Motor neuron (in vitro differentiated cells): ENCODE measurements at regions not wholly inside any gene's neighbourhood (a gene's known extent, or its start where the extent isn't known, plus 50 kb on each side); places are given as distances from the start of the nearest gene placed in this dataset.

Source experiments
- ATAC-seq, 8 experiments: fragments of 200-7000 bp; cut with Tn5 transposase; replicated peaks in 6 of 8; 2 replicates each; pipeline ENCODE4 v1.8.0; 2021; ENCODE audit warnings: mild to moderate bottlenecking in 8 of 8, moderate library complexity in 8 of 8
- H3K27ac ChIP-seq, 2 donors: fragments of 250-450 bp; sonication (Bioruptor Pico); 2 replicates each; pipeline ENCODE4 v1.9.0; 2021; ENCODE audit warnings: antibody characterized with exemption in 2 of 2, mild to moderate bottlenecking in 2 of 2, moderate library complexity in 1 of 2
- H3K4me1 ChIP-seq, 2 donors: fragments of 250-450 bp; sonication (Bioruptor Pico); replicated peaks in 1 of 2; 2 replicates each; pipeline ENCODE4 v1.6.1; 2021; ENCODE audit warnings: antibody characterized with exemption in 2 of 2, mild to moderate bottlenecking in 2 of 2, moderate library complexity in 1 of 2
- H3K4me3 ChIP-seq, 5 donors: fragments of 250-450 bp; sonication (Bioruptor Pico); 2 replicates each; pipeline ENCODE4 v1.9.0; 2021; ENCODE audit warnings: antibody characterized with exemption in 5 of 5, mild to moderate bottlenecking in 5 of 5, moderate library complexity in 4 of 5
- WGBS, 10 experiments: fragments of 450-650 bp; shearing (Covaris generic); methylation state at CpG; one replicate each; pipeline ENCODE4 v1.0.0; 2022; 5-methylcytosine and 5-hydroxymethylcytosine counted together
- in situ Hi-C, 9 experiments: fragments of 400-800 bp; cut with MboI; loops; one replicate each; pipeline ENCODE4 v1.15.0; 2021; ENCODE audit warnings: low sequenced_read_pairs in 9 of 9, low pct_unique_long_range_greater_than_20kb in 2 of 9; ENCODE audit not compliant: unreplicated experiment in 9 of 9

DNA sequence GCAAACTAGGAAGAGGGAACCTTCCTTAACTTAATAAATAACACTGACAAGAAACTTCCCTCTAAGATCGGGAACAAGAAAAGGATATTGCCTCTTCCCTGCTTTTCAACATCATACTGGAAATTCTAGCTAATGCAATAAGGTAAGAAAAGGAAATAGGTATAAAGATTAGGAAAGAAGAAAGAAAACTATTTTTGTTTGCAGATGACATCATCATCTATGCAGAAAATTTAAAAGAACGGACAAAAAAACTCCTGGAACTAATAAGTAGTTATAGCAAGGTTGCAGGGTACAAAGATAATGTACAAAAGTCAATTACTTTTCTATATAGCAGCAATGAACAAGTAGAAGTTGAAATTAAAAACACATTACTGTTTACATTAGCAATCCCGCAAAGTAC is 164.8 kb downstream of the WDR11 start:
- 4 to 100% (median 94%) methylated on average over 1 to 3 of the region's 3 CpGs for WGBS, 10 experiments
- Histone ChIP-seq H3K27ac (no peak overlapping the region), H3K4me3 (no peak overlapping the region), H3K4me1 (no peaks in the 10 kb centered on the region)
- no peak for ATAC-seq
- in situ Hi-C loops: no loop called here

DNA sequence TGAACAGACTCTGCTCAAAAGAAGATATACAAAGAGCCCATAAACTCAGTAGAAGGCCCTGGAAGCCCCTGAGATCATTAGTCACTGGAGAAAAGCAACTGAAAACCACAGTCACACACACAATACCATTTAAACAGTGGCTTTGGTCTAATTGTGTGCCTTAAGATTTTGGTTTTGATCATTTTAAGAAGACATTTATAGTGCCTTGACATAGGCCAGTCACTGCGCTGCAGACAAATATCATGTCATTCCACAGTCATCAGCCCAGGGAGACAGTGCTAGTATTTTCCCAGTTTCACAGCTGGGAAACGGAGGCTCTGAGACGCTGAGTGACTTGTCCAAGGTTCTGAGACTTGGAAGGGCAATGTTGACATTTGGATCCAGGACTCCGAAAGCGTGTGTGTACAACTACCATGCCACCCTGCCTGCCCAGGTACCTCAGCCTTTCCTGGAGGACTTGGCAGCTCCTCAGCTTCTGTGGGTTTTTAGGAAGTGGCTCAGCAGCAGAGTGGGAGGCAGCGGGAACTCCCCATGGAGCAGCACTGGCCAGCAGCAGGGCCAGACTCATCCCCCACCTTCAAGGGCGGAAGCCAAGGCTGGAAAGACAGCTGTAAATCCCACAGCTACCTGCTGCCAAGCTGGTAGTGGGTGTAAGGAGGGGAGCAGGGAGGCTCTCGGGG is 173.9 kb downstream of the WDR11 start:
- in situ Hi-C loops: no loop called here
- 24 to 100% (median 86%) methylated on average over 1 to 5 of the region's 8 CpGs; no CpG with 5 or more reads in 1 of the 10 experiments for WGBS, 10 experiments
- ATAC-seq: no peak
- H3K4me1 ChIP-seq: no peaks in the 10 kb centered on the region
- H3K27ac ChIP-seq: no peak overlapping the region
- no peak overlapping the region for H3K4me3 ChIP-seq

DNA sequence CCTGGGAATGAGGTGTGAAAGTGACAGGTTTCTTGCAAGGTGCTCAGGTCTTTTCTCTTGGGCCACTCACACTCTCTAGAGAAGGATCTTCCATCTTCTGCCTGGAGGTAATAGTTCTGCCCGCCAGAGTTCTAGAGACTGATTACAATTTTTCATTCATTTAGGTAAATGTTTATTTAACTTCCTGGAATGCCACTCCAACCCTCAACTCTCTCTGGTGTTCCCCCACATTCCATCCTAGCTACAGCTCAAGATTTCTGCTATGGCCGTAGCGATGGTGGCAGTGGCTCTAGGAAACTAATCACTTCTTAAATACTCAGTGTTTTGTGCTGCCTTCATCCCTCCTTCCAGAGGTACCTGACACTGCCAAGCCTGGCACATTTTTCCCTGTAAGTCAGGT is 174.6 kb downstream of the WDR11 start:
- WGBS, 10 experiments: 45 to 100% (median 96%) methylated on average over 2 to 3 of the region's 3 CpGs; no CpG with 5 or more reads in 3 of the 10 experiments
- Histone ChIP-seq H3K27ac (no peak overlapping the region), H3K4me3 (no peak overlapping the region), H3K4me1 (no peaks in the 10 kb centered on the region)
- in situ Hi-C loops: no loop called here
- ATAC-seq: no peak

DNA sequence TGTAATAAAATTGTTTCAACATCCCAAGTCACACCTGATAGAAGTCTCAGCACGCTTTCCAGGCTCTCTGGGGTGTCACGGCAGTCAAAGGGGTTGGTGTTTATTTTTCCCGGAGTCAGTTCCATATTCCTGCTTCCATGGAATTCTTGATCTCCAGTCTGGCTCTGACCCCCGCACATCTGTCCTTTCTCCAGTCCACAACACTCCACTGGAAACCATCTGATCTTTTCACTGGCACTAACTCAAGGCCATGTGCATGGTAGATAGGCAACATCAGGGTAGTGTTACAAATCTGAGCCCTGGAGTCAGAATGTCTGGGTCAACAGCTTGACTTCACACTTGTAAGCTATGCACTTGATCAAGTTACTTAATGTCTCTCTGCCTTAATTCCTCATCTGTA is 176.2 kb downstream of the WDR11 start:
- in situ Hi-C loops: no loop called here
- 0 to 100% (median 89%) methylated on average over 1 to 4 of the region's 4 CpGs; no CpG with 5 or more reads in 1 of the 10 experiments for WGBS, 10 experiments
- Histone ChIP-seq H3K27ac (no peak overlapping the region), H3K4me1 (no peaks in the 10 kb centered on the region), H3K4me3 (no peak overlapping the region)
- peak in 2 of 8 experiments; percentile 45 to 77 for ATAC-seq

DNA sequence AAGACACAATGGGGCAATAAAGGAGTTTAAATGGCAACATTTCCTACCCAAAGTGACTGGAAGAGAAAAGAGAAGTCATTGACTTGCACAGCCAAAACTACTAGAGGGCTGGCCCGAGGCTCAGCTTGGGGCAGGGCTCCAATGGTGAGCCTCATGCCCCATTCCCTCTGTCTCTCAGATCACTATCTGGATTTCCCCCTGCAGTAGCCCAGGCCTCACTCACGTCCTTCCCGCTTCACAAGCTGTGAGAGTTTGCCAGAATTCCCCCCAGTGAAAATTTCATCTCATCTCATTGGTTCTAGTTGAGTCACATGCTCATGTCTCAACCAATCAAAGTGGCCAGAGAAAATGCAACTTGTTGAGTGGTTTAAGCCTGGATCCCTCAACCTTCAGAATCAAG is 181.3 kb downstream of the WDR11 start:
- Histone ChIP-seq H3K4me3 (no peak overlapping the region), H3K4me1 (peaks cover 0 to 3% of the 10 kb centered on the region in 2 donors), H3K27ac (no peak overlapping the region)
- 42 to 100% (median 88%) methylated on average over 1 to 3 of the region's 3 CpGs; no CpG with 5 or more reads in 1 of the 10 experiments for WGBS, 10 experiments
- no peak for ATAC-seq
- in situ Hi-C loops: no loop called here

DNA sequence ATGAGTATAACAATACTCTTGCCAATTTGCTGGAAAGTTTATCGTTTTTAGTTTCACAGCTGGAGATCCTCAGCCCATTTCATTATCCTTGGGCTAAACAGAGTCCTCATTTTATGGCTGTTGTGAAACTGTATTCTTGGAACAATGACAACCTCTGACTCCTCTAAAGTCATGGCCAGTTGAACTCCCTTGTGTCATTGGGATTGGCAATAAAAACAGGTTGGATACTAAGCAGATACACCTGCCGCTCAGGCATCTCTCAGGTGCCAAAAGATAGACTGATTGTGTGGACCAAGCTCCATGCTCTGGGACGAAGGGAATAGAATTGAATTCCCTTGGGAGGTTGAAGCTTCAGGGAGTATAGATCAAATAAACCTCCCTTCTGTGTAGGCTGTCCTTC is 182.2 kb downstream of the WDR11 start:
- Histone ChIP-seq H3K4me1 (peaks cover 0 to 3% of the 10 kb centered on the region in 2 donors), H3K4me3 (no peak overlapping the region), H3K27ac (no peak overlapping the region)
- no peak for ATAC-seq
- in situ Hi-C loops: no loop called here
- 0 to 83% (median 75%) methylated on average over 1 to 3 of the region's 3 CpGs; no CpG with 5 or more reads in 3 of the 10 experiments for WGBS, 10 experiments

DNA sequence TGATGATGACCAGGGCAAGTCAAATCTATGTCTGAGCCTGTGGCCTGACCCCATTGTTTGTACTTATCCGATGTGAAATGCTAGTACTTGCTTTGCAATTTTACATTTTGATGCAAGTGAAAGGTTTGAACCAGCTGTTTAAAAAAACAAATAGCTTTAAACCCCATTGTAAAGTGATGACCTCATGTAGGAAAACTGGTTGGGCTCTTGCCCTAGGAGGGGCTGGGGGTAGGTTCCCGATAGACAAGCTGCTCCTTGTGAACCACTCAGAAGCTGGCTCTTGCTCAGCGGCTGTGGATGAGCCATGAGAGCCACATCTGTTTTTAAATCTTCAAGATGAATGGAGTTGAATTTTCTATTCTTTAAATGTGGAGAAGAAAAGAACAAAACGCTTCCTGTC is 185.3 kb downstream of the WDR11 start:
- WGBS, 10 experiments: 0 to 100% (median 37%) methylated on average over 1 to 4 of the region's 4 CpGs; no CpG with 5 or more reads in 2 of the 10 experiments
- Histone ChIP-seq H3K4me3 (no peak overlapping the region), H3K4me1 (peaks cover 0 to 3% of the 10 kb centered on the region in 2 donors), H3K27ac (no peak overlapping the region)
- ATAC-seq: peak in 3 of 8 experiments; percentile 41 to 90 (median 56)
- in situ Hi-C loops: no loop called here

DNA sequence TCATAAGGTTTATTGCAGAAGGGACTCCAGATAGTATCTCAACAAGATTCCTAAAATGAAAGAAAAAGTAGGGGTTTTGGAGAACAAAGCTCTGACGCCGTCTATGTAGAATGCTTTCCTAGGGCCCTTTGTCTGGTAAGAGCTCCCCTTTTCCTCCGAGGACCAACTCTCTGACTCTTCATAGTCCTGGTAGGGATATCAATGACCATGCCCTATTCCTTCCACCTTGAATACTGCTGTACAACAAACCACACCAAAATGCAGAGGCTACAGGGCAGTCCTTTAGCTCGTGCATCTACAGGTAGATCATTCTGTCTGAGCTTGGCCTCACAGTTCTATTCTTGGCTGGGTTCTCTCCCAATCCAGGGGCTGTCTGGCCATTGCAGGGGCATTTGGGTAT is 190.3 kb downstream of the WDR11 start:
- Histone ChIP-seq H3K4me3 (no peak overlapping the region), H3K27ac (no peak overlapping the region), H3K4me1 (peaks cover 2 to 8% of the 10 kb centered on the region in 2 donors)
- in situ Hi-C loops: no loop called here
- 0 to 91% (median 80%) methylated on average over 1 to 4 of the region's 4 CpGs; no CpG with 5 or more reads in 3 of the 10 experiments for WGBS, 10 experiments
- no peak for ATAC-seq

DNA sequence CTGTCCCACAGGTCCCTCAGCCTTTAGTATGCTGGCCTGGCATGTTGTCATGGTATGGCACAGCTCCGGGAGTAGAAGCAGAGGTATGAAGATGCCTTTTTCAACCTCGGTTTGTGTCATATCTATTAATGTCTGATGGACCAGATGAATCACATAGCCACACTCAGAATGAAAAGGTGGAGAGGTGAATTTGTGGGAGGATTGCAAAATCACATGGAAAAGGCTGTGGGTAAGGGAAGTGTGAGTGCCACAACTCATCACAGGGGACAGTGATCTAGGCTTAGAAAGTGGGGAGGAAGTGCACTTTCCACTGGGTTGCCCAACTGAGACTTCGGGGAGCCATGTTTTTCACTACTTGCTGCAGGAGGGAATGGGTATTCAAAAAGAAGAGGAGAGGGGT is 190.7 kb downstream of the WDR11 start:
- WGBS, 10 experiments: 10 to 92% (median 83%) methylated on average over 1 to 3 of the region's 3 CpGs; no CpG with 5 or more reads in 3 of the 10 experiments
- in situ Hi-C loops: no loop called here
- ATAC-seq: peak in 1 of 8 experiments; percentile 15
- Histone ChIP-seq H3K27ac (no peak overlapping the region), H3K4me1 (peaks cover 0 to 8% of the 10 kb centered on the region in 2 donors), H3K4me3 (no peak overlapping the region)

DNA sequence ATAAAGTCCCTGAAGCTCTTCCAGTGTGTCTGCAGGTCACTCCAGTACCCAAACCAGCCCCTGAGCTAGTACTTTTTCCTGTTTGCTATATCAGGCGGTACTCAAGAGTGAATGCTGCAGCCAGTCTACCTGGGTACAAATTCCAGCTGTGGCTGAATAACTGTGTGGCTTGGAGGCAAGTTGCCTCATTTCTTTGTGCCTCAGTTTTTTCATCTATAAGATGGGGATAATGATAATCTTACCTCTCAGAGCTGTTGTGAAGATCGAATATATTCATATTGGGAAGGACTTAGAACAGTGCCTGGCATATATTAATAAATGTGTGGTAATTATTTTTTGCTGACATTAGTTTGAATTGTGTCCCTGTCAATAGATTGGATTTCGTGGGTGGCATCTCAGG is 191.2 kb downstream of the WDR11 start:
- no peak overlapping the region for H3K4me3 ChIP-seq
- in situ Hi-C loops: no loop called here
- ATAC-seq: no peak
- peaks cover 0 to 8% of the 10 kb centered on the region in 2 donors for H3K4me1 ChIP-seq
- no peak overlapping the region for H3K27ac ChIP-seq
- WGBS, 10 experiments: 16 to 100% (median 80%) methylated on average over 1 to 3 of the region's 3 CpGs; no CpG with 5 or more reads in 3 of the 10 experiments

DNA sequence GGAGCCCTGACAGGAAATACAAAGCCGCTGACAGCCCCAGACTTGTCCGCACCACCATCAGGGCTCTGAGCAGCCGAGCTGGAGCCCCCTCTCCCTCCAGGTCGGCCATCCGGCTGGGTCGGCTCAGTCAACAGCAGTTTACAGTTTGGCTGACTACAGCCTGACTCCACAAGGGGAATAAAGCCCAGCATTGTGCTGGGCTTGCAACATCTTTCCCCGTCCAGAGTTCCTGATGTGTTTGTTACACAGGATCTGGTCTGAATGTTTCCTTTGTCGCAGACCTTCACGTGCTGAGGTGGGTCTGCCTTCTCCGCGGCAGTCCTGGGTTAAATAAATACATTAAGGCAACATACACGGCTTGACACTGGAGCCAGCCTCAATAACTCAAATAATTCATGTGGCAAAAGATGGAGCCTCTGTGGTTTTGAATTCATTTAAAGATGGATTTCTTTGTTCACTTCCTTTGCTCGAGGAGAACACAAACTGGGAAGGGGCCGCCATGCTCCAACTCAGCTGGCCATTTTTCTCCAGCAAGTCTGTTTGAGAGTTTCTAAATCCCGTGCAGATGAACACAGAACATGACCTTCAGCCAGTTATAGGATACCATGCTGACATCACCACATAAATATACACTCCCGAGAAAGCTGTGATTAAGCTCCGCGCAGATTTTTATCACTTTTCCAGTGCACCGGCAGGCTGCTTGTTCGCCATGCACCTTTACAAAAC is 192.1 kb downstream of the WDR11 start:
- Histone ChIP-seq H3K4me1 (peaks cover 0 to 8% of the 10 kb centered on the region in 2 donors), H3K27ac (peak overlapping the region in 1 of 2 donors; percentile 3), H3K4me3 (no peak overlapping the region)
- 8 to 90% (median 76%) methylated on average over 1 to 13 of the region's 20 CpGs for WGBS, 10 experiments
- in situ Hi-C loops: no loop called here
- ATAC-seq: peak in 5 of 8 experiments; percentile 59 to 91 (median 78)

DNA sequence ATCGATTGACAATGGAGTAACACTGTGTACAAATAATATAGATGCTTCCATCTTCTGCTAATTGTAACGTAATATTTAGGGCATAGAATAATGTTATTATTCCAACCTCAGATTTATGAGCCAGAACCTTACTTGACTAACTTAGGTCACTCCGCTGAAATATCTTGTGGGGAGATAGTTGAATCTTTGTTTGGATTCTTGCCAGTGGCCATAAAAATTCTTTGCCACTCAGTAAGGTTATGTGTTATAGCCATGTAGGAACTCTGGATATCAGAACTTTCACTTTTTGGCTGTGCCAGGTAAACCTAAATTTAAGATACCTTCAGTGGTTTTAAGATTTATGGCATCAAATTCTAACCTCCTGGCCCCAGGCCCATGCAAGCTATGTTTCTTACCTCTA is 197.6 kb downstream of the WDR11 start:
- in situ Hi-C loops: no loop called here
- 40 to 100% (median 93%) methylated on average over 1 to 3 of the region's 3 CpGs; no CpG with 5 or more reads in 3 of the 10 experiments for WGBS, 10 experiments
- no peak for ATAC-seq

DNA sequence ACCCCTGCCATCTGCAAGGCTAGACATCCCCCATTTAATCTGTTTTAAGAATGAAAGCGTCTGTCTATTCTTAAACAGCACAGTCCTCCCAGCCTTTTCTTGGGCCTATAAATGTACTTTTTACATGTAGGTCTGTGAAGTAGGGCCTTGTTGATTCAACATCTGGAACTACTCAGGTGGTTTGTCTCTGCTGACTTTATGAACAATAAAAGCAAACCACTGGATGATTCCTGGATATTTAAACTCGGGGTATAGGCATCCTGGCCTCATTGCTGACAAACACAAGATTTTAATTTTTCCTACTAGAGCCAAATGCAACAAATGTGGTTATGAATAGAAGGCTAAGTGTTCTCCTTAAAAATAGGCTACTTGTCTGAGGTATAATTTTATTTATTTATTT is 198.3 kb downstream of the WDR11 start:
- Histone ChIP-seq H3K4me3 (no peak overlapping the region), H3K4me1 (no peaks in the 10 kb centered on the region), H3K27ac (no peak overlapping the region)
- WGBS, 10 experiments: 0 to 100% (median 52%) methylated on average over 1 to 2 of the region's 2 CpGs; no CpG with 5 or more reads in 2 of the 10 experiments
- in situ Hi-C loops: no loop called here
- no peak for ATAC-seq

More for the DNA sequence above, 197.6 kb downstream of the WDR11 start:
- H3K4me1 ChIP-seq: peaks cover 0 to 3% of the 10 kb centered on the region in 2 donors
- H3K27ac ChIP-seq: no peak overlapping the region
- H3K4me3 ChIP-seq: no peak overlapping the region
